LNCaP clone FGC (cell line): ENCODE measurements at regions not wholly inside any gene's neighbourhood (a gene's known extent, or its start where the extent isn't known, plus 50 kb on each side); places are given as distances from the start of the nearest gene placed in this dataset.

ENCODE experiments used
- DNase-seq: peaks from one replicate; pipeline ENCODE4 v3.0.0-alpha.2; 2011; ENCODE audit warnings: low read depth
- H3K4me3 ChIP-seq: 2 replicates; pipeline ENCODE4 v1.5.1; 2011; ENCODE audit warnings: mild to moderate bottlenecking, low read depth, low read length, control low read depth
- TF ChIP-seq, protein P1 (sequence below): IDR thresholded peaks from 2 replicates; pipeline ENCODE4 v1.5.1; 2012; ENCODE audit warnings: mild to moderate bottlenecking; ENCODE audit not compliant: control insufficient read depth, insufficient read depth; ENCODE audit errors: extremely low read depth

DNA sequence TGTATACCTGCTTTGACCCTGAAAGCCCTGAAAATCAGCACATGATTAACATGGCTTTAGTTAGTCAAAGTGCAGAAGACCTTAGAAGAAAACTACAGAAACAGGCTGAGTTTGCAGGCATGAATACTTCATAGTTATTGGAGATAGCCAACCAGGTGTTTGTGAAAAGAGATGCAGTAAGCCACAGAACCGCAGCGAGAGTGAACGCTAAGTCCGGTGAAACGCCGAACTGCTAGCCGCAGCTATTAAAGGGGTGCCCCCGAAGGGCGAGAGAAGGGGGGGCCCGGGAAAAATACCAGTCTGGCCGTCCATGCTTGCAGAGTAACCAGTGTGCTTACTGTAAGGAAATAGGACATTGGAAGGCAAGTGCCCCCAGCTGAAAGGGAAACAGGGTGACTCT lies 784.0 kb upstream of the TMEM132C start:
- no peak overlapping the region for H3K4me3 ChIP-seq
- TF ChIP-seq, protein P1, sequence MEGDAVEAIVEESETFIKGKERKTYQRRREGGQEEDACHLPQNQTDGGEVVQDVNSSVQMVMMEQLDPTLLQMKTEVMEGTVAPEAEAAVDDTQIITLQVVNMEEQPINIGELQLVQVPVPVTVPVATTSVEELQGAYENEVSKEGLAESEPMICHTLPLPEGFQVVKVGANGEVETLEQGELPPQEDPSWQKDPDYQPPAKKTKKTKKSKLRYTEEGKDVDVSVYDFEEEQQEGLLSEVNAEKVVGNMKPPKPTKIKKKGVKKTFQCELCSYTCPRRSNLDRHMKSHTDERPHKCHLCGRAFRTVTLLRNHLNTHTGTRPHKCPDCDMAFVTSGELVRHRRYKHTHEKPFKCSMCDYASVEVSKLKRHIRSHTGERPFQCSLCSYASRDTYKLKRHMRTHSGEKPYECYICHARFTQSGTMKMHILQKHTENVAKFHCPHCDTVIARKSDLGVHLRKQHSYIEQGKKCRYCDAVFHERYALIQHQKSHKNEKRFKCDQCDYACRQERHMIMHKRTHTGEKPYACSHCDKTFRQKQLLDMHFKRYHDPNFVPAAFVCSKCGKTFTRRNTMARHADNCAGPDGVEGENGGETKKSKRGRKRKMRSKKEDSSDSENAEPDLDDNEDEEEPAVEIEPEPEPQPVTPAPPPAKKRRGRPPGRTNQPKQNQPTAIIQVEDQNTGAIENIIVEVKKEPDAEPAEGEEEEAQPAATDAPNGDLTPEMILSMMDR: no peak
- DNase-seq: no peak

DNA sequence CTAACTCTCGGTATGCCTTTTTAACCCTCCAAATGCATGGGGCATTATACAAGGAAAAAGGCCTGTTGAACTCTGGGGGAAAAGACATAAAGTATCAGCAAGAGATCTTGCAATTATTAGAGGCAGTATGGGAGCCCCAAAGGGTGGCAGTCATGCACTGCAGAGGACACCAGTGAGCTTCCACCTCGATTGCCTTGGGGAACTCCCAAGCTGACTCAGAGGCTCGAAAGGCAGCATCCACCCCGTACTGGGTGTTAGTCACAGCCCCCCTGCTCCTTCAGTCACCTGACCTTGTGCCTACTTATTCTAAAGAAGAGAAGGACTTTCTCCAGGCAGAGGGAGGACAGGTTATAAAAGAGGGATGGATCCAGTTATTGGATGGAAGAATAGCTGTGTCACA lies 781.4 kb upstream of the TMEM132C start:
- DNase-seq: no peak
- TF ChIP-seq, protein P1: no peak
- no peak overlapping the region for H3K4me3 ChIP-seq

DNA sequence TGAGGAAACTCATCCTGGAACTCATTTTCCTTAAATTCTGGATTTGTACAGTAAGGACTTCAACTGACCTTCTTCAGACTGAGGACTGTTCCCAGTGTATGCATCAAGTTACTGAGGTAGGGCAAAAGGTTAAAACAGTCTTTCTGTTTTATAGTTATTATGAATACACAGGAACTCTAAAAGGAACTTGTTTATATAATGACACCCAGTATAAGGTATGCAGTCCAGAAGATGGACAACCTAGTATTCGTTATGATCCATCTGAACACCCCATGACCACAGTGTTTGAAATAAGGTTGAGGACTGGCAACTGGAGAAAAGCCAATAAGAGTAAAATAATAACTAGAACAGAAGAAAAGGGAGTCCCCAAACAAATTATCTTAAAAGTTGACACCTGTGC lies 779.9 kb upstream of the TMEM132C start:
- H3K4me3 ChIP-seq: no peak overlapping the region
- TF ChIP-seq, protein P1: no peak
- no peak for DNase-seq

DNA sequence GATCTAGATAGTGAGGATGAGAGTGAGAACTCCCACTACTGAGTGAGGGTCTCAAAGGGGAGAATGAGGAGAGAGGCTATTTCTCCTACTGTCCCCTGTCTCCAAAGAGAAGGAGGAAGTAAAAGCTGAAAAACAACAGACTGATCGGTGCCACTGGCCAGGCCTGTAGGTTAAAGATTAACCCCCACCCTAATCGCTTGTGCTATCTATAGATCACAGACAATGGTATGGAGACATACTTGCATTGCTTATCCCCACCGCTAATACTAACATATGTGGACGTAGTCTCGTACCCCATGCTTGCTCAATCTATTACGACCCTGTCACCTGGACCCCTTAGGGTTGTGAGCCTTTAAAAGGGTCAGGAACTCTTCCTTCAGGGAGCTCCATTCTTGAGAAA lies 777.9 kb upstream of the TMEM132C start:
- no peak for DNase-seq
- TF ChIP-seq, protein P1: no peak
- no peak overlapping the region for H3K4me3 ChIP-seq

DNA sequence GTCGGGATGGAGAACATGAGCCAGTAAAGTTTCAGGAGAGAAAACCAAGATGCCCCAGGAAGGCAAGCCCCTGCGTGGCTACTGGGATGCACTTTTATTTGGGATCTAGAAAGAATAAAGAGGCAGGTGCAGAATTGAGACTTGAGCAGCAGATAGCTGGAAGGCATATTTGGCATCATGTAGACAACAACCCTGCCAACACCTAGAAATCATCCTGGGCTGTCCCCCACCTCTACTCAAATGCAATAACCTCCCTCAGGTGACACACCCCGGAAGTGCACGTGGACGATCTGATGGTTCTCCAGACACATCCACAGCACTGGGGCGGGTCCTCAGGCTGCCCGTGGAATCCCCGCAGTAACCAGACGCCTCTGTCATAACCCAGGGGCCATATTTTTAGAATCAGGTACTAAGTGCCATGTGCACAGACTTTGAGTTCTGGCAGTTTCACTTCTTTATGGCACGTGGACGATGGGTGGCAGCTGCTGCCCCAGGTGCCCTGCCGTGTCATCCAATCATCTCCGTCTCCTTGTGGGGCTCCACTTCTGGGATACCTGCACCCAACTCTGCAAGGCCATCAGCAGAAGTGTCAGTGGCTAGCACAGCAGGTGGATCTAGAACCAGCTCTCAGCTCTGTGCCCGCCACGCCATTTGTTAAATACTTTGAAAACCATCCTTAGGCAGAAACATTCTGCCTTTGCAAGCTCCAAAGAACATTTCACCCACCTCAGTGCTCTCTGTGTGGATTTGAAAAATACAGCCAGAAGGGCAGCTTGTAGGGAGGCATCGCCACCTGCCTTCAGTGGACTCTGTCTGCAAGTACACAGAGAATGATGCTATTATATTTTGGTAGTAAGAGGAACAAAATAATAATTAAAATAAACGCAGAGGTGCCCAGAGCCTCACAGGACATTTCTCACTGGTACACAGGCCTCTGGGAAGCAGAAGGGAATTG lies 771.7 kb upstream of the TMEM132C start:
- H3K4me3 ChIP-seq: no peak overlapping the region
- no peak for DNase-seq
- TF ChIP-seq, protein P1: no peak

DNA sequence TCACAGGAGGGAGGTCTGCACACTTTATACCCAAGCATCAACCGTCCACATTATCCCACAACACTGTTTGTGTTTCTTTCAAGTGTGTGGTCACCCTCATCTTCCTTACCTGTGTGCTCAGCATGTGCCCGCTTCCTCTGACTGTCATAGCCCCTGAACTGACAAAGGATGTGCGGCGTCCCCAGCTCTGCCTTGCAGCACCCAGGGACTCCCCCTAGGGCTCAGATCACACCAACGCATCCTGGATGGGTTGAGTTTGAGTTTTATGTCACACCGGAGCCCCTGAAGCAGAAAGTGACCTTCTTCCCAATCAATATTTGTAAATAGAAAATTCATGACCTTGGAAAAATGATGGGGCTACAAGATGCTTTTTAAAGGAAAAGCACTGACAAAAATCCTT lies 770.7 kb upstream of the TMEM132C start:
- no peak overlapping the region for H3K4me3 ChIP-seq
- no peak for DNase-seq
- TF ChIP-seq, protein P1: no peak
